ENCODE measurements at regions not wholly inside any gene's neighbourhood (a gene's known extent, or its start where the extent isn't known, plus 50 kb on each side); places are given as distances from the start of the nearest gene placed in this dataset.

- TF ChIP-seq CTCF (IDR thresholded peaks at IDR 0.05; ENCODE audit: low read depth, low read length) (no peak), EZH2phosphoT487 (IDR thresholded peaks at IDR 0.05; ENCODE audit: low read depth) (no peak)
Measured at GRCh38 chr5:104266161-104266560, 703.6 kb upstream of the NUDT12 start.
